ENCODE measurements at regions not wholly inside any gene's neighbourhood (a gene's known extent, or its start where the extent isn't known, plus 50 kb on each side); places are given as distances from the start of the nearest gene placed in this dataset.

DNA sequence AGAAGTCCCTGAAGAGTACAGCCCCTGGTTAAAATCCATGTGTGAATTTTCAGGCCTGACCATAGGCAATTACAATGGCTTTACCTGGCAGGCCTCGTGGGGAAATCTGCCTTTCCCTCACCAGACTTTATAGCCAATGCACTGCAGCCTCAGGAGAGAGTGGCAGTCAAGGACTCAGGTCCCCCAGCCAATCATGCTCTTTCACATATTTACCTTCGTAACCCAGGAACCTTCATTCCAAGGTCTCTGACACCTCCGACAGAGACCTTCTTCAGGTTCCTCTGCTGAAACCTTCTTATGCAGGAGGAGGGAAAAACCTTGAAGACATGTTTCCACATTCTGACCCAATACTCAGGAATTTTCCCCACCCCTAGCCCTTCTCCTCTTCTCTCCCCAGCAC is 118.9 kb downstream of the FASLG start:
- POLR2A ChIA-PET = no interaction called here
- TF ChIP-seq CBX3 (IDR thresholded peaks at IDR 0.05; ENCODE audit: low read depth) (no peak), ZFX (IDR thresholded peaks at IDR 0.05) (no peak), JUND (IDR thresholded peaks at IDR 0.05) (no peak), FOSL1 (IDR thresholded peaks at IDR 0.05; ENCODE audit: low read depth) (no peak), POLR2AphosphoS5 (IDR thresholded peaks at IDR 0.05; ENCODE audit: low read depth, low read length) (no peak), EZH2 (IDR thresholded peaks at IDR 0.05) (no peak), EZH2phosphoT487 (IDR thresholded peaks at IDR 0.05; ENCODE audit: borderline replicate concordance) (no peak), SP1 (IDR thresholded peaks at IDR 0.05; ENCODE audit: low read depth) (no peak), EGR1 (IDR thresholded peaks at IDR 0.05; ENCODE audit: low read depth) (no peak), SIN3A (IDR thresholded peaks at IDR 0.05; ENCODE audit: low read depth) (no peak), TCF7L2 (IDR thresholded peaks at IDR 0.05; ENCODE audit: borderline replicate concordance, extremely low read depth, insufficient read depth, insufficient read length) (no peak)
- TF ChIP-seq, protein P1, sequence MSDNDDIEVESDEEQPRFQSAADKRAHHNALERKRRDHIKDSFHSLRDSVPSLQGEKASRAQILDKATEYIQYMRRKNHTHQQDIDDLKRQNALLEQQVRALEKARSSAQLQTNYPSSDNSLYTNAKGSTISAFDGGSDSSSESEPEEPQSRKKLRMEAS (IDR thresholded peaks at IDR 0.05) = no peak
- TF ChIP-seq, protein P2, sequence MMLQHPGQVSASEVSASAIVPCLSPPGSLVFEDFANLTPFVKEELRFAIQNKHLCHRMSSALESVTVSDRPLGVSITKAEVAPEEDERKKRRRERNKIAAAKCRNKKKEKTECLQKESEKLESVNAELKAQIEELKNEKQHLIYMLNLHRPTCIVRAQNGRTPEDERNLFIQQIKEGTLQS (IDR thresholded peaks at IDR 0.05) = no peak
- TF ChIP-seq, protein P3, sequence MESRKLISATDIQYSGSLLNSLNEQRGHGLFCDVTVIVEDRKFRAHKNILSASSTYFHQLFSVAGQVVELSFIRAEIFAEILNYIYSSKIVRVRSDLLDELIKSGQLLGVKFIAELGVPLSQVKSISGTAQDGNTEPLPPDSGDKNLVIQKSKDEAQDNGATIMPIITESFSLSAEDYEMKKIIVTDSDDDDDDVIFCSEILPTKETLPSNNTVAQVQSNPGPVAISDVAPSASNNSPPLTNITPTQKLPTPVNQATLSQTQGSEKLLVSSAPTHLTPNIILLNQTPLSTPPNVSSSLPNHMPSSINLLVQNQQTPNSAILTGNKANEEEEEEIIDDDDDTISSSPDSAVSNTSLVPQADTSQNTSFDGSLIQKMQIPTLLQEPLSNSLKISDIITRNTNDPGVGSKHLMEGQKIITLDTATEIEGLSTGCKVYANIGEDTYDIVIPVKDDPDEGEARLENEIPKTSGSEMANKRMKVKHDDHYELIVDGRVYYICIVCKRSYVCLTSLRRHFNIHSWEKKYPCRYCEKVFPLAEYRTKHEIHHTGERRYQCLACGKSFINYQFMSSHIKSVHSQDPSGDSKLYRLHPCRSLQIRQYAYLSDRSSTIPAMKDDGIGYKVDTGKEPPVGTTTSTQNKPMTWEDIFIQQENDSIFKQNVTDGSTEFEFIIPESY (IDR thresholded peaks at IDR 0.05; ENCODE audit: extremely low read depth, insufficient replicate concordance, low read length) = no peak
- no TSS peak for BruUV-seq (replicated peaks)

More for the DNA sequence above, 118.9 kb downstream of the FASLG start:
- H3K9me2 ChIP-seq (ENCODE audit: insufficient read depth) = no peaks in the 10 kb centered on the region
- H3K27ac ChIP-seq (ENCODE audit: low read depth, low read length) = no peak overlapping the region
- no peaks in the 10 kb centered on the region for H3K4me1 ChIP-seq (ENCODE audit: control insufficient read depth in 1 of 2, insufficient read depth in 2 of 2, low read length in 2 of 2)
- no peak overlapping the region for H2AFZ ChIP-seq (ENCODE audit: low read depth, low read length, poor library complexity, severe bottlenecking)
- intact Hi-C loops (cut with micrococcal nuclease) = no loop called here
- no peak for ATAC-seq
- no peak overlapping the region for H3K9ac ChIP-seq (ENCODE audit: low read length)
- no peak overlapping the region for H3K4me2 ChIP-seq (ENCODE audit: low read length)
- no peaks in the 10 kb centered on the region for H3K27me3 ChIP-seq (ENCODE audit: insufficient read depth, low read length)
- H3K9me3 ChIP-seq (ENCODE audit: control insufficient read depth in 1 of 2, insufficient read depth in 1 of 2, low read depth in 1 of 2, low read length in 2 of 2) = peaks cover 0 to 2% of the 10 kb centered on the region in 2 experiments; a peak in 1 of 4 replicates
- H3K79me2 ChIP-seq (ENCODE audit: insufficient read depth, low read length) = no peaks in the 10 kb centered on the region
- RAD21 ChIA-PET (ENCODE audit: low non-redundant PET in 1 of 2, low total read pairs in 2 of 2, uncharacterized antibody in 2 of 2, unreplicated experiment in 2 of 2) = no interaction called here
- no peaks in the 10 kb centered on the region for H3K36me3 ChIP-seq (ENCODE audit: control insufficient read depth in 1 of 2, insufficient read depth in 2 of 2, low read length in 2 of 2)
- no peaks in the 10 kb centered on the region for H4K20me1 ChIP-seq (ENCODE audit: insufficient read depth)
- H3K4me3 ChIP-seq (replicated peaks in 1 of 2; ENCODE audit: low read depth in 1 of 2, low read length in 2 of 2) = no peak overlapping the region
- CTCF ChIA-PET = no interaction called here
- no peak for DNase-seq (ENCODE audit: low read depth, low spot score)
